ENCODE measurements at regions not wholly inside any gene's neighbourhood (a gene's known extent, or its start where the extent isn't known, plus 50 kb on each side); places are given as distances from the start of the nearest gene placed in this dataset.

DNA sequence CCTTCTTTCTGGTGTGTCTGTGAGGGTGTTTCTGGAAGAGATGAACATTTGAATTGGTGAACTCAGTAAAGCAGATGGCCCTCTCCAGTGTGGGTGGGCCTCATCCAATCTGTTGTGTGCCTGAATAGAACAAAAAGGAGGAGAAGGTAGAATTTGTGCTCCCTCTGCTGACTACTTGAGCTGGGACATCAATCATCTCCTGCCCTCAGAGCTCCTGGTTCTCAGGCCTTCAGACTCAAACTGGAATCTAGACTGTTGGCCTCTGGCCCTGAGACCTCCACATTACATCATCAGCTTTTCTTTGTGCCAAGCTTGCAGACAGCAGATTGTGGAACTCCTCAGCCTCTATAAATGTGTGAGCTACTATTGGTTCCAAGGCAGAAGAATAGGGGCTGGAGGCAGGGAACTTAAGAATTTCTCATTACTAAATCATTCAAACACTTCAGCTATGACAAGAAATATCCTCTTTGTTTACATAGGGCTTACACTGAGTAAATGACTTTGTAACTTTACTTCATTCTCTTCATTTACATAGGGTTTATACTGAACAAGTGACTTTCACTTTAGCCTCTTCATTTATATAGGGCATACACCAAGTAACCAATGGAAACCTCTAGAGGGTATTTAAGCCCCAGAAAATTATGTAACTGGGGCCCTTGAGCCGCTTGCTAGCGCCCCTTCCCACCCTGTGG lies 86.9 kb upstream of the NWD2 start:
- Histone ChIP-seq H3K27me3 (ENCODE audit: insufficient read depth, low read length) (no peaks in the 10 kb centered on the region), H3K4me3 (ENCODE audit: low read depth, low read length, poor library complexity, severe bottlenecking) (no peak overlapping the region), H3K9me3 (ENCODE audit: low read length) (no peaks in the 10 kb centered on the region), H3K9me2 (ENCODE audit: low read depth, low read length) (no peaks in the 10 kb centered on the region), H2AFZ (ENCODE audit: low read length) (no peak overlapping the region), H4K20me1 (ENCODE audit: insufficient read depth, low read length) (no peaks in the 10 kb centered on the region), H3K27ac (ENCODE audit: low read depth, low read length, poor library complexity, severe bottlenecking) (no peak overlapping the region), H3K4me2 (ENCODE audit: low read length) (no peak overlapping the region), H3K79me2 (ENCODE audit: insufficient read depth, low read length) (no peaks in the 10 kb centered on the region), H3K4me1 (ENCODE audit: insufficient read depth, low read length, severe bottlenecking) (no peaks in the 10 kb centered on the region), H3K36me3 (ENCODE audit: insufficient read depth, low read length) (no peaks in the 10 kb centered on the region), H3F3A (ENCODE audit: insufficient read depth, low read length) (no peaks in the 10 kb centered on the region), H3K9ac (ENCODE audit: low read length) (no peak overlapping the region)
- no peak for TF ChIP-seq EZH2 (IDR thresholded peaks at IDR 0.05; ENCODE audit: borderline replicate concordance, low read length)
- TF ChIP-seq, protein P1, sequence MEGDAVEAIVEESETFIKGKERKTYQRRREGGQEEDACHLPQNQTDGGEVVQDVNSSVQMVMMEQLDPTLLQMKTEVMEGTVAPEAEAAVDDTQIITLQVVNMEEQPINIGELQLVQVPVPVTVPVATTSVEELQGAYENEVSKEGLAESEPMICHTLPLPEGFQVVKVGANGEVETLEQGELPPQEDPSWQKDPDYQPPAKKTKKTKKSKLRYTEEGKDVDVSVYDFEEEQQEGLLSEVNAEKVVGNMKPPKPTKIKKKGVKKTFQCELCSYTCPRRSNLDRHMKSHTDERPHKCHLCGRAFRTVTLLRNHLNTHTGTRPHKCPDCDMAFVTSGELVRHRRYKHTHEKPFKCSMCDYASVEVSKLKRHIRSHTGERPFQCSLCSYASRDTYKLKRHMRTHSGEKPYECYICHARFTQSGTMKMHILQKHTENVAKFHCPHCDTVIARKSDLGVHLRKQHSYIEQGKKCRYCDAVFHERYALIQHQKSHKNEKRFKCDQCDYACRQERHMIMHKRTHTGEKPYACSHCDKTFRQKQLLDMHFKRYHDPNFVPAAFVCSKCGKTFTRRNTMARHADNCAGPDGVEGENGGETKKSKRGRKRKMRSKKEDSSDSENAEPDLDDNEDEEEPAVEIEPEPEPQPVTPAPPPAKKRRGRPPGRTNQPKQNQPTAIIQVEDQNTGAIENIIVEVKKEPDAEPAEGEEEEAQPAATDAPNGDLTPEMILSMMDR (IDR thresholded peaks at IDR 0.05; ENCODE audit: low read length) = no peak

DNA sequence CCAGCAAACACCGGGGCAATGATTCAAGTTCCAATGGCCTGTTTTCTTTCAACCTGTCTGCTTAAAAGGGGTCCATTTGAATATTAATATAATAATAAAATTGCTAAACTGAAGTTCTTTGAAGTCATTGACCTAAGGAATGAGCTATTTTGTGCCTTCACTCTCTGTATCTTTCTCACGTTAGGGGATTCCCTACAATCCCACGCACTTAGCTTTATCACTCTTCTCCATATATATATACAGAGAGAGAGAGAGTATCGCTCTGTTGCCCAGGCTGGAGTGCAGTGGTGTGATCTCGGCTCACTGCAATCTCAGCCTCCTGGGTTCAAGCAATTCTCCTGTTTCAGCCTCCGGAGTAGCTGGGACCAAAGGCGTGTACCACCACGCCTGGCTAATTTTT lies 83.9 kb upstream of the NWD2 start:
- H3K9me2 ChIP-seq (ENCODE audit: low read depth, low read length) = no peaks in the 10 kb centered on the region
- H3K4me2 ChIP-seq (ENCODE audit: low read length) = no peak overlapping the region
- H3K4me1 ChIP-seq (ENCODE audit: insufficient read depth, low read length, severe bottlenecking) = no peaks in the 10 kb centered on the region
- no peak overlapping the region for H3K27ac ChIP-seq (ENCODE audit: low read depth, low read length, poor library complexity, severe bottlenecking)
- no peak for TF ChIP-seq EZH2 (IDR thresholded peaks at IDR 0.05; ENCODE audit: borderline replicate concordance, low read length)
- TF ChIP-seq, protein P1 (IDR thresholded peaks at IDR 0.05; ENCODE audit: low read length) = no peak
- H3K9ac ChIP-seq (ENCODE audit: low read length) = no peak overlapping the region
- no peaks in the 10 kb centered on the region for H3K27me3 ChIP-seq (ENCODE audit: insufficient read depth, low read length)
- no peaks in the 10 kb centered on the region for H3K79me2 ChIP-seq (ENCODE audit: insufficient read depth, low read length)
- no peaks in the 10 kb centered on the region for H3K36me3 ChIP-seq (ENCODE audit: insufficient read depth, low read length)
- no peaks in the 10 kb centered on the region for H3F3A ChIP-seq (ENCODE audit: insufficient read depth, low read length)
- no peak overlapping the region for H3K4me3 ChIP-seq (ENCODE audit: low read depth, low read length, poor library complexity, severe bottlenecking)
- no peak overlapping the region for H2AFZ ChIP-seq (ENCODE audit: low read length)
- no peaks in the 10 kb centered on the region for H3K9me3 ChIP-seq (ENCODE audit: low read length)
- H4K20me1 ChIP-seq (ENCODE audit: insufficient read depth, low read length) = no peaks in the 10 kb centered on the region

DNA sequence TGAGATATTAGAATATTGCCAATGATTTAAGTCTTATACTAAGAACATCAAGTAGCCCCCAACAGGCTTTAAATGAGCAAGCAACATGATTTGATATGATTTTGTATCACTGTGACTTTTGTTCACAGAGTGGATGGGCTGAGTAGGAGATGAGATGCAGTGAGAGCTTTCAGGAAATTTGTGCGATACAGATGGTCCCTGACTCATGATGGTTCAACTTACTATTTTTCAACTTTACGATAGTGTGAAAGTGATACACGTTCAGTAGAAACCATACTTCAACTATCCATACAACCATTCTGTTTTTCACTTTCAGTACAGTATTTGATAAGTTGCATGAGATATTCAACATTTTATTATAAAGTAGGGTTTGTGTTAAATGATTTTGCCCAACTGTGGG lies 78.7 kb upstream of the NWD2 start:
- Histone ChIP-seq H3K9me3 (ENCODE audit: low read length) (no peaks in the 10 kb centered on the region), H3K27ac (ENCODE audit: low read depth, low read length, poor library complexity, severe bottlenecking) (no peak overlapping the region), H3K4me2 (ENCODE audit: low read length) (no peak overlapping the region), H2AFZ (ENCODE audit: low read length) (no peak overlapping the region), H3K36me3 (ENCODE audit: insufficient read depth, low read length) (no peaks in the 10 kb centered on the region), H3K4me1 (ENCODE audit: insufficient read depth, low read length, severe bottlenecking) (no peaks in the 10 kb centered on the region), H3K9ac (ENCODE audit: low read length) (no peak overlapping the region), H3K4me3 (ENCODE audit: low read depth, low read length, poor library complexity, severe bottlenecking) (no peak overlapping the region), H3K27me3 (ENCODE audit: insufficient read depth, low read length) (no peaks in the 10 kb centered on the region), H3F3A (ENCODE audit: insufficient read depth, low read length) (no peaks in the 10 kb centered on the region), H3K9me2 (ENCODE audit: low read depth, low read length) (no peaks in the 10 kb centered on the region), H4K20me1 (ENCODE audit: insufficient read depth, low read length) (no peaks in the 10 kb centered on the region), H3K79me2 (ENCODE audit: insufficient read depth, low read length) (no peaks in the 10 kb centered on the region)
- no peak for TF ChIP-seq EZH2 (IDR thresholded peaks at IDR 0.05; ENCODE audit: borderline replicate concordance, low read length)
- TF ChIP-seq, protein P1 (IDR thresholded peaks at IDR 0.05; ENCODE audit: low read length) = no peak

Data from OCI-LY1 (cell line).